Kidney (tissue), 13 donors: ENCODE measurements at regions not wholly inside any gene's neighbourhood (a gene's known extent, or its start where the extent isn't known, plus 50 kb on each side); places are given as distances from the start of the nearest gene placed in this dataset.

Experiments used
- DNase-seq, 5 donors: peaks; one replicate each; pipeline ENCODE4 v3.0.0-alpha.2; 2013 to 2020
- FAIRE-seq: peaks from 2 replicates; lab custom pipeline; 2012; peaks lifted over from hg19 to GRCh38; lab: Jason Lieb, UNC
- H3K27ac ChIP-seq, 2 donors: one replicate each; pipeline ENCODE4 v1.7.0; 2013; ENCODE audit warnings: low read depth in 2 of 2, low read length in 2 of 2, inconsistent platforms in 1 of 2
- H3K27me3 ChIP-seq: one replicate; pipeline ENCODE4 v1.7.1; 2013; ENCODE audit warnings: low read length, inconsistent platforms; ENCODE audit not compliant: control insufficient read depth, insufficient read depth
- H3K36me3 ChIP-seq, 3 donors: one replicate each; pipeline versions ENCODE4 v1.7.0 to v1.7.1; 2013; ENCODE audit warnings: low read length in 3 of 3, control low read depth in 1 of 3, inconsistent platforms in 1 of 3; ENCODE audit not compliant: insufficient read depth in 3 of 3, control insufficient read depth in 2 of 3
- H3K4me1 ChIP-seq, 3 donors: one replicate each; pipeline versions ENCODE4 v1.7.0 to v1.7.1; 2013; ENCODE audit warnings: low read length in 3 of 3, inconsistent platforms in 1 of 3, low read depth in 1 of 3; ENCODE audit not compliant: control insufficient read depth in 2 of 3, insufficient read depth in 2 of 3
- H3K4me3 ChIP-seq, 3 donors: one replicate each; pipeline versions ENCODE4 v1.7.0 to v1.8.1; 2013; ENCODE audit warnings: low read length in 3 of 3, control low read depth in 1 of 3, inconsistent platforms in 1 of 3
- H3K9ac ChIP-seq, 3 donors: one replicate each; pipeline versions ENCODE4 v1.7.0 to v1.7.1; 2013; ENCODE audit warnings: low read length in 3 of 3, control low read depth in 1 of 3, inconsistent platforms in 1 of 3
- H3K9me3 ChIP-seq, 3 donors: one replicate each; pipeline versions ENCODE4 v1.7.0 to v1.7.1; 2013; ENCODE audit warnings: low read length in 3 of 3, control low read depth in 1 of 3, inconsistent platforms in 1 of 3; ENCODE audit not compliant: control insufficient read depth in 2 of 3, insufficient read depth in 1 of 3
- intact Hi-C: fragments of 100-400 bp; cut with DNase I; formaldehyde crosslinking; loops from one replicate; pipeline ENCODE4 v1.11.1; 2022
- TF ChIP-seq, protein P1 (sequence below): IDR thresholded peaks from 3 replicates; pipeline ENCODE4 v1.5.1; 2012; ENCODE audit warnings: mild to moderate bottlenecking, moderate library complexity, borderline replicate concordance; ENCODE audit not compliant: insufficient read depth; ENCODE audit errors: extremely low read depth
- donor health status: control.
- donor health status: control.
- donor health status: control.
- donor health status: control.
- donor health status: control.
- donor health status: DM: yes; HTN: yes; CAD: no.
- donor health status: Normal renal cell carcinoma (clear cell type).

- no peak overlapping the region for H3K4me3 ChIP-seq
- no peaks in the 10 kb centered on the region for H3K36me3 ChIP-seq
- intact Hi-C loops, result no loop called here
- H3K27me3 ChIP-seq, result no peaks in the 10 kb centered on the region
- H3K27ac ChIP-seq, result no peak overlapping the region
- no peaks in the 10 kb centered on the region for H3K4me1 ChIP-seq
- H3K9ac ChIP-seq, result no peak overlapping the region
- no peak for FAIRE-seq
- no peak for DNase-seq
- no peaks in the 10 kb centered on the region for H3K9me3 ChIP-seq
- TF ChIP-seq, protein P1, sequence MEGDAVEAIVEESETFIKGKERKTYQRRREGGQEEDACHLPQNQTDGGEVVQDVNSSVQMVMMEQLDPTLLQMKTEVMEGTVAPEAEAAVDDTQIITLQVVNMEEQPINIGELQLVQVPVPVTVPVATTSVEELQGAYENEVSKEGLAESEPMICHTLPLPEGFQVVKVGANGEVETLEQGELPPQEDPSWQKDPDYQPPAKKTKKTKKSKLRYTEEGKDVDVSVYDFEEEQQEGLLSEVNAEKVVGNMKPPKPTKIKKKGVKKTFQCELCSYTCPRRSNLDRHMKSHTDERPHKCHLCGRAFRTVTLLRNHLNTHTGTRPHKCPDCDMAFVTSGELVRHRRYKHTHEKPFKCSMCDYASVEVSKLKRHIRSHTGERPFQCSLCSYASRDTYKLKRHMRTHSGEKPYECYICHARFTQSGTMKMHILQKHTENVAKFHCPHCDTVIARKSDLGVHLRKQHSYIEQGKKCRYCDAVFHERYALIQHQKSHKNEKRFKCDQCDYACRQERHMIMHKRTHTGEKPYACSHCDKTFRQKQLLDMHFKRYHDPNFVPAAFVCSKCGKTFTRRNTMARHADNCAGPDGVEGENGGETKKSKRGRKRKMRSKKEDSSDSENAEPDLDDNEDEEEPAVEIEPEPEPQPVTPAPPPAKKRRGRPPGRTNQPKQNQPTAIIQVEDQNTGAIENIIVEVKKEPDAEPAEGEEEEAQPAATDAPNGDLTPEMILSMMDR, result no peak
Observed at GRCh38 chr14:100967930-100968329, 64.4 kb upstream of the RTL1 start.

DNA sequence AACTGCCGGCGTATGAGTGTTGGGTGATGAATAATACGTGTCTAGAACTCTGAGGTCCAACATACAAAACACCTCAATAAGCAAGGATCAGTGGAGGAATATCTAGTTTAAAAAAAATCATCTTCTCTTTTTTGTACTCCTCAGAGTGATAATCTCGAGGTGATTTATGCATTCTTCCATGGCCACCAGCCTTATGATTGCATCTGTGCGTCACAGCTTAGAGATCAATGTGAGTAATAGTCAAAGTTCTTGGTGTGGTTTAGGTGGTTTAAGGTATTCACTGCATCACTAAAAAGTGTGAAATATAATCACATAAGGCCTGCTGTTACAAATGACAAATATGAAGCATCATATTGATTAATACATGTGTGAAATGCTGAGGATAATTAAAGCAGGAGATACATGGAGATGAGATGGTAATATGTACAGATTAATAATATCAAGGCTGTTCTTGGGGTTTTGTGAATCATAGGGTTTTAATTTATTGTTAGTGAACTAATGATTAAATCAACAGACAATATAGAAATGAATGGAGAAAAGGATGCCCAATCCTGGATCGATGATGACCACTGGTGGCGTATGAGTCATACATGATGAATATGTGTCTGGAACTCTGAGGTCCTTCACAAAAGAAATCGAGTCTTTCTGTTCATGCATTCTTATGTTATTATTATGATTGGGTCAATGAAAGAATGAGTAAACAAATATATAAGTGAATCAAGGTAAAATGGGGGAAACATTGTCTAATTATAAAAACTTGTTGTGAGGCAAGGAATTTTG lies 68.8 kb upstream of the RTL1 start:
- Histone ChIP-seq H3K4me1 (no peaks in the 10 kb centered on the region), H3K9ac (no peak overlapping the region), H3K27me3 (no peaks in the 10 kb centered on the region), H3K4me3 (no peak overlapping the region), H3K9me3 (no peaks in the 10 kb centered on the region), H3K27ac (no peak overlapping the region), H3K36me3 (no peaks in the 10 kb centered on the region)
- intact Hi-C loops, result no loop called here
- TF ChIP-seq, protein P1, result no peak
- DNase-seq, result no peak
- FAIRE-seq, result no peak

GRCh38 chr14:100975671-100976070 lies 72.1 kb upstream of the RTL1 start:
- Histone ChIP-seq H3K9me3 (no peaks in the 10 kb centered on the region), H3K36me3 (no peaks in the 10 kb centered on the region), H3K27me3 (no peaks in the 10 kb centered on the region), H3K27ac (no peak overlapping the region), H3K4me1 (no peaks in the 10 kb centered on the region), H3K9ac (no peak overlapping the region), H3K4me3 (no peak overlapping the region)
- DNase-seq (no peak), FAIRE-seq (no peak)
- intact Hi-C loops, result no loop called here
- TF ChIP-seq, protein P1, result no peak
